ENCODE measurements at regions not wholly inside any gene's neighbourhood (a gene's known extent, or its start where the extent isn't known, plus 50 kb on each side); places are given as distances from the start of the nearest gene placed in this dataset.

DNA sequence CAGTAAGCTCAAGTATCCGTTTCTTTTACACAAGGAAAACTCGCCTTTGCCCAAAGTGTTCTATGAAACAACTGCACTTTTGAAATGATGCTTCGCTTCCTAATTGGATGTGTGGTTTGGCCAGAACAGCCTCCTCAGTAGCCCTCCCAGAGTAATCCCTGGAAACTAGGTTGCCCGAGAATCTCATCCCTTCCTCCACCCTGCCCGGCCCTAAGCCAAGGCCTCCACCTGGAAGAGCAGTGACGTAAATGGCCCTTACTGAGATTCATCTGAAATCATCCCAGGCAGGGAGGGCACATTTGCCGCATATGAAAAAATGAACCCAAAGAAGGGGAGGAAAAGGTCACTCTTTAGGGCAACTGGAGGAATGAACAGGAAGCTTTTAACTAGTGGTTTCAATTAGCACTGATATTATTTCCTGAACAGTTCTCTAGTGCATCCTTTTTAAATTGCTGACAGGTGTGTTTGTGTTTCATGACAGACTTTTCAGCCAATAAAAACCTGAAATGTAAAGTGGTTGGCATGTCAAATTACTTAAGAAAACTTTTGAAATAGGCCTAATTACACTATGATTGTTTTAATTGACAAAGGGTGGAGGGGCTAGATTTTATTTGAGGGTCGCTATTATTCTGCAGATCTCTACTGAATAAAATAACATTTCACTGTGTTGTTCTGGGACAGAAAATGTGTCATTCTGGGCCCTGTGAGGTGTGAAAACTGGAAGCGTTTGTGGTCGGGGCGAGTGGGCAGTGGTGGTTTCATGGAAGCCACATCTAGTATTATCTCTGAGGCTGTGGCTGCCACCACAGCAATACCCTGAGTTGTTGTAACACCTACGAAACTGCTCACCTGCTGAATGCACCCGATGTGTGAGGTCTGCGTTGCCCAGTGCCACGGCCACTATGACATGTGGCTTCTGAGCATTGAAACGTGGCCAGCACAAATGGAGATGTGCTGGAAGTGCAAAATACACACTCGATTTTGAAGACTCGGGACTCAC, 112.1 kb downstream of the ZIC5 start:
- peak; percentile 11 for DNase-seq

DNA sequence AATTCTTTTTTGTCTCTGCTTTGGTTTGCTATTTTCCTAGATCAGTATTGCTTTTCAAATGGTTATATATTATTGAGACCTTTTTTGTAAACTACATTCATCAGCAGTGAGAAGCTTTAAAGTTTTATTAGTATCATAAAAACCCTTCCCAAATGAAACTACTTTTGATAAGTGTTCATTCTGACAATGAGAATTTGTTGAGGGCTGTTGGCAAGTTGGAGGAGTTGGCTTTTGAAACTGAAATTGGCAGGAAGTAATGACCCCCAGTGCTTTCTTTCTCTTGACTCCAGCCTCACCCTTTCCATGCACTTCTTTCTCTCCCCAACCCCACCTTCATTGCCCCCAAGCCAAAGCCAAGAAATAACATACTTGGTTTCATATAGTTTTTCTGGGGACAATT, 113.8 kb downstream of the ZIC5 start:
- DNase-seq = no peak

DNA sequence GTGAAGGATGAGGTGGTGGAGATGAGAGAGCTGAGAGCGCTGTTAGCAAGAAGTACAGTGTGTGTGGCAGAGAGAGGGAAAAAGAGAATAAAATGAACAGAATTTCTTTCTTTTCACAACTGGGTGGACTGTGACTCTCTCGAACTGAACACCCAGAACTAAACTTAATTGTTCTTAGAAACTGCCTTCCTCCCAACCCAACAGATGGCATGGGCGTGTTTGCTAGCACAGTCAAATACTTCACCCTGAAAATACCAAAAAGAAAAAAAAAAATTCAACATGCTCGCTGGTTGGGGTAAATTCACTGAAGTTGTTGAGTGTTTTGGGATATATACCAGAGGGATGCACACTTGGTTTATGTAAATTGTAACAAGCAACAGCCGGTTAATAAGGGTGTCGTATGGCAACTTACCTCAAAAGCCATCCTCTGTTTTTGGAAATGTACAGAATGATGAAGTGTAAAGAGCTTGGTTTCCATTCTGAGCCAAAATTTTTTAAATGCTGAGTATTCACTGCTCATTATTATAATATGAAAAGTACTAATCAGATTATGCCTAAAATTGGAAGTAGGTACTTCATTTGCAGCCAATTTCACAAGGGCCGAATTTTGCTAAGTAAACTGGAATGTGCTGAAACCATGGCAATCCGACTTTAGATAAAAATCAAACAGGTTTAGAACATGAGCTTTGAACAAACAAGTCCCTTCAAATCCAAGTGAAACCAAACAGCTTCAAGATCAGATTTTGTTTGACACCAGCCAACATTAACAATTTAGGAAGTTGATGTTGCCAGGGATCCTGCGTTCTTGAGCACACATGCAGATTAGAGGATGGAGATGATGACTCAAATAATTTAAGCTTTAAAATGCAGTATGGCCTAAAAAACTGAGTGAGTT, 115.8 kb downstream of the ZIC5 start:
- DNase-seq = no peak

DNA sequence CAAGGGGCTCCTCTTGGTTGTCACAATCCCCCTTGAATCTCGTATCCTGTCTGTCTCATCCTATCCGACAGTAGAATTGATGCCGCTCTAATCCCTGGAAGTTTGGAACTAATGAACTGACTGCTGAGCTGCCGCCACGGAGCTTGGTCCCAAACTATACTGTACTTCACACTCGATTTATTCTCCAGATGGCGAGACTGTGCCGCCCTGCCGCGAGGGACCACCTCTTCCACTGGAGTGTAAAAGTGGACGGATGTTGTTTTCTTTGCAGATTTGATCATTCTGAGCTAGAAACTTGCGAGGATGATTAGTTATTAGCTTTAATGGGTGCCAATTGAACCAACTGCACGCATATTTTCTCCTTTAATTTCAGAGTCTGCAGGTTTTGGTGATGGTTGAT, 117.2 kb downstream of the ZIC5 start:
- DNase-seq = no peak

DNA sequence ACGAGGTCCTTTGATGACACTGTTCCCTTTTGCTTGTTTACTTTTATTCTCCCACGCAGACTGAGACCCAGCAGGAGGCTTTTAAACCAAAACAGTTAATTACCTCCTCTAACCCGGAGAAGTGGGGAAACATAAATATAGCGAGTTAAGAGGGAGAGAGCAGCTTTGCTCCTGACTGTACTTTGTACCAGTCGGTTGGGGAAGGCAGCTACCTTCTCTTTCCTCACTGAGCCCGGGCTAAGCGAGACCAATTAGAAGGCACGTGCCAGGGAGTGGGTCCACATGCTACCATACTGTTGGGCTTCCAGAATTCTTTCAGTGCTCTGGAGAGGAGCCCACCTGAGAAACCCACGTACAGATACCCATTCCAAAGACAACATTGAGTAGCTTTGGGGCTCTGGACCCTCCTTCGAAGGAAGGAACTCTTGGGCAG, 124.2 kb downstream of the ZIC5 start:
- peak; percentile 50 for DNase-seq

DNA sequence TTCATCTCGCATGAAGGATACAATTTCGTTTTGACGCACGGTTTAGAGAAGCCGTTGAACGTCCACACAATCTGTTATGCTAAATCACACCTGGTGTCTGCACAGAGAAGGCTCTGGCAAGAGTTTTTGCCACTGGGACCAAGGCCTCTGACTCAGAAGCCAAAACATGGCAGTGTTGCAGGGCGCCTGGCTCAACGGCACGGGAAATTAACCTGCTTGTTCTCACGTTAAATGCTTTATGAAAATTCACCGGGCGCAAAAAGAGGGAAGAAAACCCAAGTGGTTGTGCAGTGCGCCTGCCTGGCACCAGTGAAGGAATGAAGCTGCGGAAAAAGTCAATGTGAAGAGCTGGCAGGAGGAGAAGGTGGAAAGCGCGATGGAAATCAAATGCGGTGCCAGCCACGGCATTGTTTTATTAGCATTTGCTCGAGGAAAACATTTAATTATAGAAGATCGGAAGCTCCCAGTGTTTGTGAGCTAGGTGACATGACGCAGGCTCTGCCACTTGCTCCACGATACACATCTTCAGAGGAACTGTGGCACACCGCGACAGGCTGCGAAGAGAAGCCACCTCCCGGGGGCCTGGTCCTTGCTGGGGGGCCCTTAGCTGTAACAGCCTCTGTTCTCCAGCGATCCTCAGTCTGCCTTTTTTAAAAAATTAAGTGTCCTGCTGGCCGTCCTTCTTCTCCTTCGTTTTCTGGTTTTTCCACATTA, 126.2 kb downstream of the ZIC5 start:
- no peak for DNase-seq

DNA sequence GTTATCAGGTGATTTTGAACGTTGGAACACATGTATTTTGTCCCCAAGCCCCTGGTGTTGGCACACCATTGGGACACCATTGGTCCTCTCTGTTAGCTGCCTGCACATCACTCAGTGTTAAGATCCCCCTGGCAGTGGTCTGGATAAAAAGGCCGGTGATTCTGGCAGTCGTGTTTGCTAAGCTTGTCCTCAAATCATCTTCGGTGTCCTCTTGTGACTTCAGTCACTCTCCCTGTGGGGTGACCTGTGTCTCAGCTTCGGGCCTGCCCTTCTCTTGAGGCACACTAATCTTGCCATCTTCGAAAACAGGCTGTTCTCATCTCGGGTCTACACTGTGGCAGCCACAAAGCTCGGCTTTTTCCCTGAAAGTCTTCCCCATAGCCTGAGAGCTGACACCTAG, 127.1 kb downstream of the ZIC5 start:
- DNase-seq = no peak

DNA sequence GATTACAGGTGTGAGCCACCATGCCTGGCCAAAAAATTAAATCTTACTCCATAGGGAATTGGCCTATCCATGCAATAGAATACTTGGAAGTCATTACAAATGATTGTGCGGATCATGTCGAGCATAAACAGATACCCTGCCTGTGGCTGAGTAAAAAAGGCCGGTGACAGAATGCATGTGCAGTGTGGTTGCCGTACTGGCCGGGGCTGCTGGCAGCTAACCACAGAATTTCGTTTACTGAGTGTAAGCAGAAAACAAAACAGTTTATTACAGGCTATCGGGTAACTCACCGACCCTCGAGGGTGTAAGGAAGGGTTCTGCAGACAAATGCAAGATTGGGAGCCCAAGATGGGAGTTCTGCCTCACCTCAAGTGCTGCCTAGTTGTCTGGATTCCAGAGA, 127.7 kb downstream of the ZIC5 start:
- no peak for DNase-seq

DNA sequence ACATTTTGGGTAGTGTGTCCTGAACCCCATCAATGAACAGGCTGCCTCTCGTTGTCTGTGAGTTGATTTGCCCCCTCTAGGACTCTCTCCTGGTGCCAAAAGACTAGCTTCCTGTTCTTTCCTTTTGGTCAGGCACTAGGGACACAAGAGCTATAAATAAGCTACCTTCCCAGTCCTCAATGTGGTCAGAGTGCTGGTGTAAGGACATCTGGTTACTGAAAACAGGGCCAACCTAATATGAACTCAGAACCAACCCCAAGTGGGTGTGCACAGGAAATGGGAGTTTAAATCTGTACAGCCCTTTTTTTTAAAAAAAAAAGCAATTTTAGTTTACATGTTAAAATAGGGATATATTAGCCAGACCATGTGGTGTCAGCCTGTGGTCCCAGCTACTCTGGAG, 129.2 kb downstream of the ZIC5 start:
- no peak for DNase-seq

DNA sequence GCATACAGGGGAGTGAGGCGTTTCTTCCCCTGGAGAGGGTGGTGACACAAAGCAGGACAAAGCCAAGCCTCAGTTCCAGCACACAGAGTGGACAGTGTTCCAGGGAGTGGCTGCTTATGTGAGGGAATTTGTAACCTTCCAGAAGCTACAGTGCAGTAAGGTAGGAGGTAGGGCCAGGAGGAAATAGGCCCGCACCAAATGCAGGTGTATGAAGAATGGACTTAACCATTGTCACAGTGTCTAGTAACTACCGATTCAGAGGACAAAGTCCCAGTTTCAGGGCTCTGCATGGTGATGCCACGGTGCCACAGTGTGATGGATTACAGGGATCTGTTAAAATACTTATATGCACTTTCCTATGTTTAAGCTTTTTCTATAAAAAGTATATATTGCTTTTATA, 135.3 kb downstream of the ZIC5 start:
- no peak for DNase-seq

DNA sequence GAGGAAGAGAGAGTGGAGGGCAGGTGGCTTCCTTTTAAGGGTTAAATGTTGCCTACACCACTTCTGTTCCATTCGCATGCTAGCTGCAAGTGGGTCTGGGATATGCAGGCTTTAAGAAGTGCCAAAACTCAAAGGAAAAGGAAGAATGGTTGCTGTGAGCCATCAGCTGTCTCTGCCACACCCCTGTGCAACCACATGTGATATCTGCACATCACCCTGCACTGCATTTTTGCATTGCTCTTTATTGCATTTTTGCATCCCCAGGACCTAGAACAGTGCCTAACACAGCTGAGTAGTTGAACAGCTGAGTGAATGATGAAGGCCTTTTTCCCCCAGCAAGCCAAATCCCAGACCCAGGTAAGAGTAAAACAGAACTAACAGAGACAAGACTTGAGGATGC, 136.1 kb downstream of the ZIC5 start:
- DNase-seq = no peak

DNA sequence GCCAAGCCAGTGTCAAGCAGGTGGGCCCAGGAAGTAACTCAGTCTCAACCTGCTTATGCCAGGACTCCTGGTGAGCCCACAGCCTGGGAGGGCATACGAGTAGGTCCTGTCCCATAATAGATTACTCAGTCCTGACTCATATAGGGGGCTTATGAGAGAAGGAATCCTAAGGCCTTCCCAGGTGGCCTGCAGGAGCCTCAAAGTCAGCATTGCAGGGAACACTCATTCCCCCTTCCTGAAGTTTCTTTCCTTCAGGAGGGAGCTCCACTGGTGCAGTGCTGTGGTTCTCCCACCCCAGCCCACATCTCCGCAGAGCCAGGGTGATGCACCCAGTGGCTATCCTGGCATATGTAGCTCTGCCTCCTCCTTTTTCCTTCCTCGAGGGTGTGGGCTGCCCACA, 137.3 kb downstream of the ZIC5 start:
- no peak for DNase-seq

DNA sequence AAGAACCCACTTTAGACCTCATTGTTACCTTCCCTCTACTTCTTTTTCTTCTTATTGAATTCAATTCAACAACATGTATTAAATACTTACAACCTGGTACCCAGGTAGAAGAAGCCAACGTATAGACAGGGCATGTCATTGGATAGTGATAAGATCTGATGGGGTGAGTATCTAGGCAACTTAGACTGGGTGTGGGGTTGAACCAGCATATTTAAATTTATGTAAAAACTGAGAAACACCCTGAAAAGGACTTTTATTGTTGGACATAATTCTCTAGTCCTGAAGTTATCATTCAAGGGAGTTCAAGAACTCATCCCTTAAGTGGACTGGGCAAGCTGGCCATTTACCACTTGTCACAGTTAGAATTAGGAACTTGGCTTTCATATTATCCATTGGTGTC, 139.2 kb downstream of the ZIC5 start:
- no peak for DNase-seq

DNA sequence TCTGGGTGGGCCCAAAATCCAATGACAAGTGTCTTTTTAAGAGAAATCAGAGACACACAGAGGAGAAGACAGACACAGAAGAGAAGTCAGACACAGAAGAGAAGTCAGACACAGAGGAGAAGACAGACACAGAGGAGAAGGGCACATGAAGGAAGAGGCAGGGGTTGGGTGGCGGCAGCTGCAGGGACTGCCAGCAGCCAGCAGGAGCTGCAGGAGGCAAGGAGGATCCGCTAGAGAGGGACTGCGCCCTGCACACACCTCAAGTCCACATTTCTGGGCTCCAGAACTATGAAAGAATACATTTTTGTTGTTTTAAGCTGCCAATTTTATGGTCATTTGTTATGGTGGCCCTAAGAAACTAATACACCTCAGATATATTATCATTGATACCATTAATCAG, 140.6 kb downstream of the ZIC5 start:
- no peak for DNase-seq

DNA sequence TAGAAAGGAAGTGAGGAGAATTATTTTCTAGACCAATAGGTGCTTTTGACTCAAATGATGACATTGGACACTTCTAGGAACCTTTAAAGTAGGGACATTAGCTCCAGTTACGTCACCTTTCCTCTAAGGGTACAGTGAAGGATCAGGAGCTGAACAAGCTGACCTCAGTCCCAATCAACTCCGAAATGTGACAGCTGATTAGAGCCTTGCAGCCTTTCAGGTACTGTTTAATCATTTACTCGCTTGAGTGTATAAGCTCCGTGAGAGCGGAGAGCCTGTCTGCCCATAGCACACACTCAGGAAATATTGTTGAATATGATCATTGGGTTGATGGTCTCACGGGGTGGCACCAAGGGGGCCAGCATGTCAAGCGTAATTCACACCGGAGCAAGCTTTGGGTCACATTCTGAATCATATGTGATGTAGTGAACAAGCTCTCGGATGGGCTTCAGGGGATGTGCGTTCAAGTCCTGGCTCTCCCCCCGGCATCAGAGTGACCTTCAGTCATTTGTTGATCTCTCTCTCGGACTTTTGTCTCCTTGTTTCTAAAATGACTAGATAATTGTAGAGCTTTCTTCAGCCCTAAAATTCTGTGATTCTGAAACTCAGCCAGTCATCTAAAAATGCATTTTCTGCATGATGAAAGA, 141.9 kb downstream of the ZIC5 start:
- no peak for DNase-seq

DNA sequence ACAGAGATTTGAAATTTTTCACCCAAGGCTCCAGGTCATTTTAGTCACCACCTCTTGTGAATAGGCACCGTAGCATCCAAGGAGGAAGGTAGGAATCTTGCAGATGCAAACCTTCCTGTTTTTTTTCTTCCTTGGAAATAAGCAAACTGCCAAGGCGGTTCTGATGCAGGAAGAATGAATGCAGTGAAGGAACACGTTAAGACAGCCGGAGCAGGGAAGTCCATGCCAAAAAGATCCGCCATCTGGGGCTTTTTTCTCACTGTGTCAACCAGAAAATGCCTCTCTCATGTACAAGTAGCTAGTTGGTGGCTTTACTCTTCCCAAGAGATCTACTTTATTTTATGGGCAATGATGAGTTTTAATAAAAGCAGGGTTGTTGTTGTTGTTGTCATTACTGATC, 142.4 kb downstream of the ZIC5 start:
- DNase-seq = no peak

DNA sequence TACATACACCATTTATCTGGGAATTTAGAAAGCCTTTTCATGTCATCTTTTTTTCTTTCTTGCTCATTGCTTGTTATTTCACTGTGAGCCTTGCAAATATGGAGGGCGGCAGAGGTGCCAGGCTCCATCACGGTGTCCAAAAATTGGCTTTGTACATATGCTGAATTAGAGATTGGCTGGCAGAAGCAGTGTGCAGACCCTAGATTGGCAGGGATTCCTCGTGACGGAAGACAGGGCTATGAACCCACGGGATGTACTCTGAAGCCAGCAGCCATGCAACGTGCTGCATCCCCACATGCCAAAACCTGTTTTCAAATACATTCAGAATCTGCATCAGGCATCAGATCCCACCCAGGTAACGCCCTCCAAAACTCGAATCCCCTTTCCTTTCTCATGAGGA, 142.8 kb downstream of the ZIC5 start:
- DNase-seq = no peak

DNA sequence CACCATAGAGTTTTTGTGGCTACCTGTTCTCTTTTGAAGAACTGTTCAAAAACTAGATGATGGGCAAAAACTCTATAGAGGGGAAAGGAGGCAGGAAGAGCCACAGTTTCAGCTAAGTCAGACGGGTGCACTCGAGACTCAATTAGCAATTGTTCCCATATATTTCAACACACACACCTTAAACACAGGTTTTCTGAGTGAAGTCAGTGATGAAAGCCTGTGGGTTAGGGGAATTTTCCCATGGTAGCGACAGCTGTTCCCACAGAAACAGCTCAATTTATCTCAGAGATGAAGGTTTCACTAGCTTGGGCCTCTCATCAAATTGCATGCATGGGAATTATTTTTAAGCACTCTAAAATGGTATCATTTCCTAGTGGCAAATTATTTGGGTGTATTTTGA, 143.4 kb downstream of the ZIC5 start:
- DNase-seq = no peak

DNA sequence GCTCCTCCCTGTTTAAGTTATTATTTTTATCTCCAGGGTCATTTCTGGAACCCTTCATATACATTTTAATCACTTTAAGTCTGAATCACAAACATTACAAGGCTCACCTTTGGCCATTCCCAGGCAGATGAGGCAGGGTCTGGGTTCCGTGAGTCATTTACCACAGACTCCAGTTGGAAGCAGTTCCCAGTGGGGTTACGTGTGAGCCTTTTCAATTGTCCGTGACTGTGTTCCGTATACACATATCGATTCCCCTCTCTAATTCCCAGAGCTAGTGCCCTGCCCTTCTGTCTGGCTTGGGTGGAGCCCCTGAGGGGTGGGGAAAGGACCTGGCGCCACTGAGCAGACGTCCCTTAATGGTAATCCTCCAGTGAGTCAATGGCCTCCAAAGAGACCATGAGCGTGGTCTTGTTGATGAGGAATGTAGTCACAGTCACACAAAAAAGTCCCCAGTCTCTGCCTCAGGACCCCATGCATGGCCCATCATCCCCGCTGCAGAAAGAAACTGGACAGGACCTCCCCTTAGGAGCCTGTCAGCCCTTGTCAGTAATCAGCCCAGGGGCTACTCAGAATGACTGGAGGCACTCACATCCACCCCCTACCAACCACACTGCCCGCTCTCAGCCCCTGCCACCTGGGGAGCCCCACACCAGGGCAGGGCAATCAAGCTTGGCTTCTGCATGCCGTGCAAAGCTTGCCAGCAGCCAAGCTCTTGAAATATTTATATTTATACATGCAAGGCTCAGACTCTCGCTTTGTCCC, 144.4 kb downstream of the ZIC5 start:
- no peak for DNase-seq

DNA sequence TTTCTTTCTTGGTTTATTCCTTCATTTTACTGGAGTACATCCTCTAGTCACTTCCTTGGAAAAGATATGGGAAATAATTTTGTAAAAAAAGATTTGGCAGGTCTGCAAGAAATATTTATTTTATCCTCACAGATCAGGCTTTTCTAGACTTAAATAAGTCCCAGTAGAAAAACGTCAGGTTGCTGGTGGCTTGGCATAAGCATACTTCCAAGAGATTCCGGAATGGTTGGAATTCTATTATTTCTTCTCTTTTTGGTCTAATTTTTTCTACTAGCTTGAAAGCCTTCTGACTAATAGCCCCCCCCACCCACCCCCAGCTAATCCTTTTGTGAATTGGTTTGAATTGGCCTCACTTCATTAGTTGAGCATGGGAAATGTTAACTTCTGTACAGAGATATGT, 147.6 kb downstream of the ZIC5 start:
- no peak for DNase-seq

DNA sequence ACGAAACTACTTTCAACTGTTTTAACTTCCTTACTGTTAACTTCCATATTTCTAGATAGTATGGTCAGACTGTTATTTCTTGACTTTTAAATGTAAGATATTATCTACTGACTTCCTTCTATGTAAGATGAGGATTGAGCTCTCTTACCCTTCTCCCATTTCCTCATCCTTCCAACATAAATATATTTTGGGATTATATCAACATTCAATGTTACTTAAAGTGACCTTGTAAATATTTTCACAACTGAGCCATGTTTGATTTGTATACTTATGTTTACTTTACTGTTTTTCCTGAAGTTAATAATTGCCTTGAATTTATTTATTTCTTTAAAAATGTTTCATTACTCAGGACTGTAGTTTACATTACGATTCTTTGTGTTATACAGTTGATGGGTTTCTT, 148.7 kb downstream of the ZIC5 start:
- no peak for DNase-seq

DNA sequence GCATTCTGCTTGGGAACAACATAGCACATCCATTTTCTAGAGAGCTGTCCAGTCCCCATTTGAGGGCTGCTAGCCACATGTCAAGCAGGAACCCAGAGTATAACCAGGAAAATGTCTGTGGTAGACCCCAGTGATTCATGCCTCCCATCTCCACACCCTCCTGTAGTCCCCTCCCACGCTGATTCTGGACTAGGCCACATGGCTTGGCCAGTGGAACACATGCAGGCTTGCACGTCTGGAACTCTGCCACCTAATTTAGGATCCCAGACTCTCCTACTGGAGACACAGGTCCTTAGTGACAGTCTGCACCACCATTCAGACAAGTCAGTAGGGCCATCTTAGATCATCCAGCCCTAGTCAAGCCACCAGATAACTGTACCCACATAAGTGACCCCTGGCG, 149.8 kb downstream of the ZIC5 start:
- no peak for DNase-seq

Measured in NCI-H1105 treated with DMSO at 0.1 percent for 48 hours (cell line).